B cell (primary cell): ENCODE measurements at regions not wholly inside any gene's neighbourhood (a gene's known extent, or its start where the extent isn't known, plus 50 kb on each side); places are given as distances from the start of the nearest gene placed in this dataset.

Experiments
- ATAC-seq: fragments of 200-7000 bp; cut with Tn5 transposase; one replicate; pipeline ENCODE4 v1.10.0; 2021; ENCODE audit warnings: low read depth, mild to moderate bottlenecking, moderate number of reproducible peaks, moderate library complexity
- CTCF ChIA-PET: fragments of 350-600 bp; sonication (Branson Sonifier 250); formaldehyde crosslinking; loops from one replicate; lab custom pipeline; 2021; ENCODE audit warnings: antibody characterized with exemption, inconsistent platforms; lab: Charles Lee
- POLR2A ChIA-PET: fragments of 350-600 bp; sonication (Branson Sonifier 250); formaldehyde crosslinking; loops from one replicate; lab custom pipeline; 2021; ENCODE audit warnings: antibody characterized with exemption; lab: Charles Lee
- DNase-seq: peaks from one replicate; pipeline ENCODE4 v3.0.0; 2013
- H2AFZ ChIP-seq: 2 replicates; pipeline ENCODE4 v1.6.1; 2012; ENCODE audit warnings: mild to moderate bottlenecking, low read depth, low read length; ENCODE audit not compliant: insufficient read depth, poor library complexity, severe bottlenecking
- H3K27ac ChIP-seq, 2 donors: 1 replicate in 1 of 2; 2 replicates in 1 of 2; pipeline ENCODE4 v1.5.1; 2012 to 2013; ENCODE audit warnings: low read length in 2 of 2, mild to moderate bottlenecking in 2 of 2, moderate library complexity in 1 of 2
- H3K27me3 ChIP-seq, 4 experiments: fragments of 200-600 bp in 1 of 4; sonication (generic) in 1 of 4; replicated peaks in 1 of 4; 1 replicate in 2 of 4; 2 replicates in 2 of 4; pipeline versions ENCODE4 v1.6.1 to v1.7.0; 2013 to 2016; ENCODE audit warnings: low read length in 3 of 4, mild to moderate bottlenecking in 2 of 4, mixed read lengths in 1 of 4, moderate library complexity in 1 of 4; ENCODE audit not compliant: insufficient read depth in 4 of 4, control insufficient read depth in 3 of 4; ENCODE audit errors: control extremely low read depth in 1 of 4
- H3K36me3 ChIP-seq, 2 experiments: replicated peaks in 1 of 2; 1 replicate in 1 of 2; 2 replicates in 1 of 2; pipeline versions ENCODE4 v1.6.1 to v1.7.1; 2013; ENCODE audit warnings: low read length in 1 of 2; ENCODE audit not compliant: insufficient read depth in 2 of 2, control insufficient read depth in 1 of 2; ENCODE audit errors: control extremely low read depth in 1 of 2, extremely low read depth in 1 of 2
- H3K4me1 ChIP-seq, 2 donors: fragments of 200-600 bp in 1 of 2; sonication (generic) in 1 of 2; 1 replicate in 1 of 2; 2 replicates in 1 of 2; pipeline versions ENCODE4 v1.5.1 to v1.6.1; 2013 to 2017; ENCODE audit warnings: low read length in 2 of 2; ENCODE audit not compliant: control insufficient read depth in 2 of 2, insufficient read depth in 2 of 2
- H3K4me2 ChIP-seq: replicated peaks from 2 replicates; pipeline ENCODE3; 2012; ENCODE audit warnings: mild to moderate bottlenecking, low read depth, low read length; ENCODE audit not compliant: poor library complexity, severe bottlenecking
- H3K4me3 ChIP-seq, 5 experiments: fragments of 200-600 bp in 1 of 5; sonication (generic) in 1 of 5; 1 replicate in 3 of 5; 2 replicates in 2 of 5; pipeline versions ENCODE4 v1.5.1 to v1.7.0; 2011 to 2016; ENCODE audit warnings: low read length in 4 of 5, mild to moderate bottlenecking in 4 of 5, low read depth in 2 of 5, control low read depth in 1 of 5, moderate library complexity in 1 of 5; ENCODE audit not compliant: insufficient read depth in 1 of 5; ENCODE audit errors: control extremely low read depth in 1 of 5, extremely low read depth in 1 of 5
- H3K79me2 ChIP-seq: fragments of 200-600 bp; sonication (generic); one replicate; pipeline ENCODE4 v1.6.0; 2016; ENCODE audit warnings: low read length; ENCODE audit not compliant: control insufficient read depth, insufficient read depth
- H3K9ac ChIP-seq: fragments of 200-600 bp; sonication (generic); 2 replicates; pipeline ENCODE4 v1.6.1; 2017; ENCODE audit warnings: mild to moderate bottlenecking, low read length, moderate library complexity
- H3K9me3 ChIP-seq, 3 donors: one replicate each; pipeline versions ENCODE4 v1.6.1 to v1.7.1; 2013; ENCODE audit warnings: low read length in 2 of 3; ENCODE audit not compliant: control insufficient read depth in 2 of 3, insufficient read depth in 1 of 3; ENCODE audit errors: control extremely low read depth in 1 of 3
- H4K20me1 ChIP-seq: 2 replicates; pipeline ENCODE4 v1.6.0; 2012; ENCODE audit warnings: mild to moderate bottlenecking, low read length; ENCODE audit not compliant: insufficient read depth, control insufficient read depth, poor library complexity, severe bottlenecking
- H3K27ac Mint-ChIP-seq: one replicate; pipeline ENCODE4 v1.8.0; 2021; ENCODE audit warnings: mixed read lengths
- H3K27me3 Mint-ChIP-seq: one replicate; pipeline ENCODE4 v1.8.0; 2021; ENCODE audit warnings: mixed read lengths
- H3K4me1 Mint-ChIP-seq: one replicate; pipeline ENCODE4 v1.8.0; 2021; ENCODE audit warnings: mixed read lengths
- H3K4me3 Mint-ChIP-seq: one replicate; pipeline ENCODE4 v1.8.0; 2021; ENCODE audit warnings: mixed read lengths
- H3K9me3 Mint-ChIP-seq: one replicate; pipeline ENCODE4 v1.8.0; 2022; ENCODE audit warnings: mixed read lengths; ENCODE audit not compliant: insufficient read depth
- EZH2 ChIP-seq: IDR thresholded peaks from 2 replicates; pipeline ENCODE4 v1.6.1; 2012; ENCODE audit warnings: borderline replicate concordance, low read depth, mild to moderate bottlenecking, moderate library complexity, low read length; ENCODE audit not compliant: insufficient read depth, poor library complexity, severe bottlenecking
- WGBS: methylation state at CpG from one replicate; pipeline ENCODE4 v1.1.5; 2013; ENCODE audit warnings: missing lambda C conversion rate; ENCODE audit not compliant: insufficient coverage; 5-methylcytosine and 5-hydroxymethylcytosine counted together
- intact Hi-C: fragments of 100-400 bp; cut with micrococcal nuclease; formaldehyde crosslinking; loops from one replicate; pipeline ENCODE4 v1.10.0; 2022
- TF ChIP-seq, protein P1 (sequence below): fragments of 200-600 bp; IDR thresholded peaks from one replicate; pipeline ENCODE4 v1.8.0; 2022; ENCODE audit warnings: antibody characterized with exemption, mild to moderate bottlenecking

- Histone ChIP-seq H3K4me1 (no peaks in the 10 kb centered on the region), H3K79me2 (no peaks in the 10 kb centered on the region), H3K27me3 (peaks cover 0 to 4% (median under 1%) of the 10 kb centered on the region in 4 experiments), H3K9me3 (peaks cover 0 to 4% (median 3%) of the 10 kb centered on the region in 3 donors), H3K36me3 (no peaks in the 10 kb centered on the region), H3K4me3 (no peak overlapping the region), H3K27ac (no peak overlapping the region), H3K4me2 (no peak overlapping the region), H3K9ac (no peak overlapping the region), H4K20me1 (no peaks in the 10 kb centered on the region), H2AFZ (no peak overlapping the region)
- Mint-ChIP-seq H3K27ac (no peak overlapping the region), H3K4me3 (no peak overlapping the region), H3K4me1 (no peaks in the 10 kb centered on the region), H3K27me3 (peaks cover 18% of the 10 kb centered on the region), H3K9me3 (peaks cover 4% of the 10 kb centered on the region)
- CTCF ChIA-PET = no interaction called here
- TF ChIP-seq, protein P1, sequence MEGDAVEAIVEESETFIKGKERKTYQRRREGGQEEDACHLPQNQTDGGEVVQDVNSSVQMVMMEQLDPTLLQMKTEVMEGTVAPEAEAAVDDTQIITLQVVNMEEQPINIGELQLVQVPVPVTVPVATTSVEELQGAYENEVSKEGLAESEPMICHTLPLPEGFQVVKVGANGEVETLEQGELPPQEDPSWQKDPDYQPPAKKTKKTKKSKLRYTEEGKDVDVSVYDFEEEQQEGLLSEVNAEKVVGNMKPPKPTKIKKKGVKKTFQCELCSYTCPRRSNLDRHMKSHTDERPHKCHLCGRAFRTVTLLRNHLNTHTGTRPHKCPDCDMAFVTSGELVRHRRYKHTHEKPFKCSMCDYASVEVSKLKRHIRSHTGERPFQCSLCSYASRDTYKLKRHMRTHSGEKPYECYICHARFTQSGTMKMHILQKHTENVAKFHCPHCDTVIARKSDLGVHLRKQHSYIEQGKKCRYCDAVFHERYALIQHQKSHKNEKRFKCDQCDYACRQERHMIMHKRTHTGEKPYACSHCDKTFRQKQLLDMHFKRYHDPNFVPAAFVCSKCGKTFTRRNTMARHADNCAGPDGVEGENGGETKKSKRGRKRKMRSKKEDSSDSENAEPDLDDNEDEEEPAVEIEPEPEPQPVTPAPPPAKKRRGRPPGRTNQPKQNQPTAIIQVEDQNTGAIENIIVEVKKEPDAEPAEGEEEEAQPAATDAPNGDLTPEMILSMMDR = no peak
- no peak for TF ChIP-seq EZH2
- POLR2A ChIA-PET = no interaction called here
- no peak for DNase-seq
- intact Hi-C loops = no loop called here
- WGBS = no CpG with 5 or more reads among the region's 3 CpGs
- ATAC-seq = no peak
These were observed 66.9 kb upstream of the THBS1 start for GRCh38 chr15:39513936-39514335.

DNA sequence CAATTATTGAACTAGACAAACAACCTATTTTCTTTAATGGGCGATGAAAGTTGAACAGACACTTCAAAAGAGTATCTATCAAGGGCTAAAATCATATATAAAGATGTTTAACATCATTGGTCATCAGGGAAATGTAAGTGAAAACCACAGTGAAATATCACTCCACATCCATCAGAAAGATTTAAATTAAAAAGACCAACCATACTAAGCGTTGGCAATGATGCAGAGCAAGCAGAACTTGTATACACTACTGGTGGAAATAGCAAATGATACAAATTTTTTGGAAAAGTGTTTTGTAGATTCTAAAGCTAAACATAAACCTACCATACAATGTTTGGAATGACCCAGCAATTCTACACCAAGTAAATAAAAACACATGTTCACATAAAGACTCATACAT is 65.9 kb upstream of the THBS1 start:
- Histone ChIP-seq H3K9ac (no peak overlapping the region), H3K4me2 (no peak overlapping the region), H3K27ac (no peak overlapping the region), H3K9me3 (peaks cover 0 to 4% (median 3%) of the 10 kb centered on the region in 3 donors), H3K4me3 (no peak overlapping the region), H3K4me1 (no peaks in the 10 kb centered on the region), H2AFZ (no peak overlapping the region), H3K36me3 (no peaks in the 10 kb centered on the region), H3K27me3 (peaks cover 0 to 4% (median under 1%) of the 10 kb centered on the region in 4 experiments), H4K20me1 (no peaks in the 10 kb centered on the region), H3K79me2 (no peaks in the 10 kb centered on the region)
- Mint-ChIP-seq H3K27me3 (peaks cover 18% of the 10 kb centered on the region), H3K4me1 (no peaks in the 10 kb centered on the region), H3K4me3 (no peak overlapping the region), H3K27ac (no peak overlapping the region), H3K9me3 (peaks cover 4% of the 10 kb centered on the region)
- ChIA-PET POLR2A (no interaction called here), CTCF (no interaction called here)
- TF ChIP-seq, protein P1 = no peak
- TF ChIP-seq EZH2 = no peak
- ATAC-seq (no peak), DNase-seq (no peak)
- intact Hi-C loops = no loop called here
- no CpG with 5 or more reads among the region's 2 CpGs for WGBS
